Type B pancreatic cell (in vitro differentiated cells): ENCODE measurements at regions not wholly inside any gene's neighbourhood (a gene's known extent, or its start where the extent isn't known, plus 50 kb on each side); places are given as distances from the start of the nearest gene placed in this dataset.

Source experiments
- DNase-seq: peaks from one replicate; pipeline ENCODE4 v3.0.0; 2021; ENCODE audit warnings: mixed read lengths; ENCODE audit not compliant: unreplicated experiment; ENCODE audit errors: extremely low spot score
- H3K27ac Mint-ChIP-seq: 2 replicates; pipeline ENCODE4 v1.8.0; 2021; ENCODE audit warnings: mild to moderate bottlenecking, mixed read lengths
- H3K27me3 Mint-ChIP-seq: 2 replicates; pipeline ENCODE4 v1.8.0; 2021; ENCODE audit warnings: mixed read lengths
- H3K36me3 Mint-ChIP-seq: 2 replicates; pipeline ENCODE4 v1.8.0; 2021; ENCODE audit warnings: mixed read lengths
- H3K4me1 Mint-ChIP-seq: one replicate; pipeline ENCODE4 v1.8.0; 2021; ENCODE audit warnings: mixed read lengths; ENCODE audit not compliant: unreplicated experiment
- H3K4me3 Mint-ChIP-seq: 2 replicates; pipeline ENCODE4 v1.8.0; 2021; ENCODE audit warnings: mild to moderate bottlenecking, mixed read lengths
- H3K9me3 Mint-ChIP-seq: 2 replicates; pipeline ENCODE4 v1.8.0; 2021; ENCODE audit warnings: mixed read lengths
- TF ChIP-seq, protein P1 (sequence below): fragments of 200-600 bp; sonication (generic); conservative IDR thresholded peaks from 2 replicates; pipeline ENCODE4 v1.5.0; 2021; ENCODE audit warnings: antibody characterized with exemption, mild to moderate bottlenecking

GRCh38 chr11:94254214-94254613 lies 50.2 kb upstream of the IZUMO1R start:
- no peak overlapping the region for H3K27ac Mint-ChIP-seq
- H3K4me3 Mint-ChIP-seq, result no peak overlapping the region
- no peak for DNase-seq
- H3K36me3 Mint-ChIP-seq, result no peaks in the 10 kb centered on the region
- H3K9me3 Mint-ChIP-seq, result peaks cover 3% of the 10 kb centered on the region
- H3K4me1 Mint-ChIP-seq, result no peaks in the 10 kb centered on the region
- TF ChIP-seq, protein P1, sequence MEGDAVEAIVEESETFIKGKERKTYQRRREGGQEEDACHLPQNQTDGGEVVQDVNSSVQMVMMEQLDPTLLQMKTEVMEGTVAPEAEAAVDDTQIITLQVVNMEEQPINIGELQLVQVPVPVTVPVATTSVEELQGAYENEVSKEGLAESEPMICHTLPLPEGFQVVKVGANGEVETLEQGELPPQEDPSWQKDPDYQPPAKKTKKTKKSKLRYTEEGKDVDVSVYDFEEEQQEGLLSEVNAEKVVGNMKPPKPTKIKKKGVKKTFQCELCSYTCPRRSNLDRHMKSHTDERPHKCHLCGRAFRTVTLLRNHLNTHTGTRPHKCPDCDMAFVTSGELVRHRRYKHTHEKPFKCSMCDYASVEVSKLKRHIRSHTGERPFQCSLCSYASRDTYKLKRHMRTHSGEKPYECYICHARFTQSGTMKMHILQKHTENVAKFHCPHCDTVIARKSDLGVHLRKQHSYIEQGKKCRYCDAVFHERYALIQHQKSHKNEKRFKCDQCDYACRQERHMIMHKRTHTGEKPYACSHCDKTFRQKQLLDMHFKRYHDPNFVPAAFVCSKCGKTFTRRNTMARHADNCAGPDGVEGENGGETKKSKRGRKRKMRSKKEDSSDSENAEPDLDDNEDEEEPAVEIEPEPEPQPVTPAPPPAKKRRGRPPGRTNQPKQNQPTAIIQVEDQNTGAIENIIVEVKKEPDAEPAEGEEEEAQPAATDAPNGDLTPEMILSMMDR, result no peak
- no peaks in the 10 kb centered on the region for H3K27me3 Mint-ChIP-seq
